Colonic mucosa (tissue), 4 donors: ENCODE measurements at regions not wholly inside any gene's neighbourhood (a gene's known extent, or its start where the extent isn't known, plus 50 kb on each side); places are given as distances from the start of the nearest gene placed in this dataset.

Source experiments
- DNase-seq: peaks from one replicate; pipeline ENCODE4 v3.0.0-alpha.2; 2020
- H3K27ac ChIP-seq: fragments of 200-600 bp; one replicate; pipeline ENCODE4 v1.8.0; 2021
- H3K27me3 ChIP-seq: fragments of 200-600 bp; one replicate; pipeline ENCODE4 v1.8.0; 2021
- H3K36me3 ChIP-seq: fragments of 200-600 bp; one replicate; pipeline ENCODE4 v1.8.0; 2021
- H3K4me1 ChIP-seq: fragments of 200-600 bp; one replicate; pipeline ENCODE4 v1.8.0; 2021; ENCODE audit warnings: mild to moderate bottlenecking
- H3K4me3 ChIP-seq: fragments of 200-600 bp; one replicate; pipeline ENCODE4 v1.8.0; 2021
- H3K9ac ChIP-seq, 2 donors: one replicate each; pipeline ENCODE4 v1.7.0; 2013; ENCODE audit warnings: control low read depth in 2 of 2, low read depth in 2 of 2, low read length in 2 of 2
- H3K9me3 ChIP-seq: fragments of 200-600 bp; one replicate; pipeline ENCODE4 v1.8.0; 2021
- CTCF ChIP-seq: fragments of 200-600 bp; IDR thresholded peaks from one replicate; pipeline ENCODE4 v1.8.0; 2022; ENCODE audit warnings: antibody characterized with exemption, mild to moderate bottlenecking
- intact Hi-C: fragments of 100-400 bp; cut with DNase I; formaldehyde crosslinking; loops from one replicate; pipeline ENCODE4 v1.14.1; 2022
- donor health status: healthy.
- donor health status: DM: no; HTN: no; CAD: no.
- donor health status: DM: no; HTN: no; CAD: no.

GRCh38 chr18:68083131-68083530 lies 566.6 kb upstream of the DSEL start:
- no peaks in the 10 kb centered on the region for H3K36me3 ChIP-seq
- no peak overlapping the region for H3K9ac ChIP-seq
- no peak for TF ChIP-seq CTCF
- DNase-seq = no peak
- H3K27ac ChIP-seq = no peak overlapping the region
- no peak overlapping the region for H3K4me3 ChIP-seq
- no peaks in the 10 kb centered on the region for H3K4me1 ChIP-seq
- no peaks in the 10 kb centered on the region for H3K27me3 ChIP-seq
- intact Hi-C loops = no loop called here
- H3K9me3 ChIP-seq = no peaks in the 10 kb centered on the region

GRCh38 chr18:68072744-68073143 lies 556.2 kb upstream of the DSEL start:
- no peaks in the 10 kb centered on the region for H3K9me3 ChIP-seq
- no peaks in the 10 kb centered on the region for H3K36me3 ChIP-seq
- TF ChIP-seq CTCF = no peak
- no peak for DNase-seq
- no peaks in the 10 kb centered on the region for H3K27me3 ChIP-seq
- H3K9ac ChIP-seq = no peak overlapping the region
- H3K4me1 ChIP-seq = no peaks in the 10 kb centered on the region
- no peak overlapping the region for H3K4me3 ChIP-seq
- intact Hi-C loops = no loop called here
- H3K27ac ChIP-seq = no peak overlapping the region

- Histone ChIP-seq H3K4me1 (no peaks in the 10 kb centered on the region), H3K27ac (no peak overlapping the region), H3K36me3 (no peaks in the 10 kb centered on the region), H3K4me3 (no peak overlapping the region), H3K9me3 (no peaks in the 10 kb centered on the region), H3K27me3 (no peaks in the 10 kb centered on the region), H3K9ac (no peak overlapping the region)
- intact Hi-C loops = no loop called here
- TF ChIP-seq CTCF = no peak
- no peak for DNase-seq
These were observed 544.4 kb upstream of the DSEL start for GRCh38 chr18:68060871-68061270.

DNA sequence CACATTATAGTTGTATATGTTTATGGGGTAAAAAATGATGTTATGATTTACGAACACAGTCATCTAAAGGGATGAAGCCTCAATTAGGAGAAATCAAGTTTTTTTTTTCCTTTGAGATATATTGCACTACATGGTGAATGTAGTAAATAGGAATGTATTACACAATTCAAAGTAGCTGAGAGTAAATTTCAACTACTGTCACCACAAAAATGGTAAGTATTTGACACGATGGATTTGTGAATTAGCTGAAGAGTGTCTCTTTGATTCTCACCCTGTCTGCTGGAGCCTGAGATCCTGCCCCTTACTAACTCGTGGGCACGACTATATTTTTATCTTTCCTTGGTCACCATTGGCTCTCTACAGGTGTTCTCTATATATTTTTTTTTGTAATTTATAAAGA lies 540.4 kb upstream of the DSEL start:
- intact Hi-C loops = no loop called here
- Histone ChIP-seq H3K4me1 (no peaks in the 10 kb centered on the region), H3K36me3 (no peaks in the 10 kb centered on the region), H3K4me3 (no peak overlapping the region), H3K27me3 (no peaks in the 10 kb centered on the region), H3K9me3 (no peaks in the 10 kb centered on the region), H3K27ac (no peak overlapping the region), H3K9ac (no peak overlapping the region)
- TF ChIP-seq CTCF = no peak
- no peak for DNase-seq

DNA sequence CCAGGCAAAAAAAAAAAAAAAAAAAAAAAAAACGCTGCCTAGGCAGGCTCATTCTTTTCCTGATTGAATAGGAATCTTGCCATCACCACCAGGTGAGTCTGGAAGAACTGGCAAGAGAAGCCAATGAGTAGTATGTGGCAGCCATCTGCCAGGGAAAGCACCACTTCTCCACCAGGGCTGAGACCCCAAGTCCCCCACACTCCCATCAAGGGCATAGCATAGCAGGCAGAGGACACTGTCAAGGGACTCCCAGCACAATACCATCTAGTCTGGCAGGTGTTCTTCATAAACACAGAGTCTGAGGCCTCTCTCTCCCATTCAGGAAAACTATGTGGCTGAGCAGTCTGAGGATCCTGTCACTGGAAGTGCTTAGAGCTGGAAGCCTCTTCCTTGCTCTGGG lies 538.1 kb upstream of the DSEL start:
- H3K27ac ChIP-seq = no peak overlapping the region
- no peaks in the 10 kb centered on the region for H3K4me1 ChIP-seq
- DNase-seq = no peak
- H3K27me3 ChIP-seq = no peaks in the 10 kb centered on the region
- no peak for TF ChIP-seq CTCF
- no peaks in the 10 kb centered on the region for H3K9me3 ChIP-seq
- no peak overlapping the region for H3K4me3 ChIP-seq
- H3K36me3 ChIP-seq = no peaks in the 10 kb centered on the region
- H3K9ac ChIP-seq = no peak overlapping the region
- intact Hi-C loops = no loop called here

DNA sequence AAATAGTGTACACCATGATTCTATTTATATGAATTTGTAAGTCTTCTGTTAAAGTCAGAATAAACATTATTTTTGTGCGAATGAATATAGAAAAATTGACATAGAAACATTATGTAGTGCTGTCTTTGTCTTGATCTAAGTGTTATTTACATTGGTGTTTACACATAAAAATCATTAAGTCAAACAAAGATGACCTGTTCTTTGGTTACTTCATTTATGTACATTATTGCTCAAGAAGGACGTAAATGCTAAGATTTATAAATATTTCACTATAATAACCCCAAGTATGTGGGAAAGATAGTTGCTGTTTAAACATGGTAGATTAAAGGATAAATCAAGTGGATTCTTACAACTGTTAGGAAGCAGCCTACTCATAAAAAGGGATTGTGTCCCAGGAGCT lies 536.8 kb upstream of the DSEL start:
- Histone ChIP-seq H3K27me3 (no peaks in the 10 kb centered on the region), H3K9ac (no peak overlapping the region), H3K4me1 (no peaks in the 10 kb centered on the region), H3K9me3 (no peaks in the 10 kb centered on the region), H3K27ac (no peak overlapping the region), H3K36me3 (no peaks in the 10 kb centered on the region), H3K4me3 (no peak overlapping the region)
- intact Hi-C loops = no loop called here
- no peak for TF ChIP-seq CTCF
- DNase-seq = no peak
